ENCODE measurements at regions not wholly inside any gene's neighbourhood (a gene's known extent, or its start where the extent isn't known, plus 50 kb on each side); places are given as distances from the start of the nearest gene placed in this dataset.
"Not testable (repeated sequence)": the region's sequence is repeated elsewhere in the genome, so short reads cannot be mapped to it uniquely, and the experiment has no call there.

DNA sequence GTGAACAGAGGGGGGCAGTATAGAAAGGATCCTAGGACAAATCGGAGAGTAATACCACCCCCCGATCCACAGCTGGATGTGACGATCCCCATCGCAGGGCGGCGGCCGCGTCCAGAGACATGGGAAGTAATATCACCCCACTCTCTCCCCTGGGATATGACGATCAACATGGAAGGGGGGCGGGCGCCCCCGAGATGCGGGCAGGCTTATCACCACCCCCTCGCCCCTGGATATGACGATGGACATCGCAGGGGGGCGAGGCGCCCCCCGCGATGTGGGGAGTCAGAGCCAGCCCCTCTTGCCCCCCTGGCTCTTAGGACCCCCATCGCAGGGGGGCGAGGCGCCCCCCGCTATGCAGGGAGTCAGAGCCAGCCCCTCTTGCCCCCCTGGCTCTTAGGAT lies 120.4 kb upstream of the OSBPL11 start:
- H3K36me3 ChIP-seq, result no peaks in the 10 kb centered on the region
- no peaks in the 10 kb centered on the region for H3K9me3 ChIP-seq
- TF ChIP-seq, protein P1, sequence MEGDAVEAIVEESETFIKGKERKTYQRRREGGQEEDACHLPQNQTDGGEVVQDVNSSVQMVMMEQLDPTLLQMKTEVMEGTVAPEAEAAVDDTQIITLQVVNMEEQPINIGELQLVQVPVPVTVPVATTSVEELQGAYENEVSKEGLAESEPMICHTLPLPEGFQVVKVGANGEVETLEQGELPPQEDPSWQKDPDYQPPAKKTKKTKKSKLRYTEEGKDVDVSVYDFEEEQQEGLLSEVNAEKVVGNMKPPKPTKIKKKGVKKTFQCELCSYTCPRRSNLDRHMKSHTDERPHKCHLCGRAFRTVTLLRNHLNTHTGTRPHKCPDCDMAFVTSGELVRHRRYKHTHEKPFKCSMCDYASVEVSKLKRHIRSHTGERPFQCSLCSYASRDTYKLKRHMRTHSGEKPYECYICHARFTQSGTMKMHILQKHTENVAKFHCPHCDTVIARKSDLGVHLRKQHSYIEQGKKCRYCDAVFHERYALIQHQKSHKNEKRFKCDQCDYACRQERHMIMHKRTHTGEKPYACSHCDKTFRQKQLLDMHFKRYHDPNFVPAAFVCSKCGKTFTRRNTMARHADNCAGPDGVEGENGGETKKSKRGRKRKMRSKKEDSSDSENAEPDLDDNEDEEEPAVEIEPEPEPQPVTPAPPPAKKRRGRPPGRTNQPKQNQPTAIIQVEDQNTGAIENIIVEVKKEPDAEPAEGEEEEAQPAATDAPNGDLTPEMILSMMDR (IDR thresholded peaks at IDR 0.05), result no peak
- intact Hi-C loops (cut with DNase I), result no loop called here
- DNase-seq (no peak), ATAC-seq (no peak)
- no peaks in the 10 kb centered on the region for H3K4me1 ChIP-seq
- H3K27me3 ChIP-seq (ENCODE audit: low read depth), result no peaks in the 10 kb centered on the region
- H3K27ac ChIP-seq, result no peak overlapping the region
- H3K4me3 ChIP-seq, result no peak overlapping the region

DNA sequence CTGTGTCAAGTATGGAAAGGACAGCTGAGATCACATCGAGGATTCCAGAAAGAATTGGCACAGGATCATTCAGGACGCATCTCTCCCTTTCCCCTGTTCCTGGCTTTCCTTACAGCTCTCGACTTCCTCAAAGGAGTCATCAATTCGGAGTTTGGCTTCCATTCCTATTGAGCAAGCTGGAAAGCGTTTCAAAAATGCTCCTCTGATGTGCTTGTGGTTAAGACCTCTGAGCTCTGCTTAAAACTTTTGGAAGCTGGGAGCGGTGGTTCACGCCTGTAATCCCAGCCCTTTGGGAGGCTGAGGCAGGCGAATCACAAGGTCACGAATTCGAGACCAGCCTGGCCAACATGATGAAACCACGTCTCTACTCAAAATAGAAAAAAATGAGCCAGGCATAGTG lies 136.9 kb upstream of the OSBPL11 start:
- H3K4me3 ChIP-seq; H3K27ac ChIP-seq; H3K27me3 ChIP-seq (ENCODE audit: low read depth); intact Hi-C loops (cut with DNase I); H3K9me3 ChIP-seq; H3K4me1 ChIP-seq; H3K36me3 ChIP-seq; DNase-seq; ATAC-seq: not testable (repeated sequence)

DNA sequence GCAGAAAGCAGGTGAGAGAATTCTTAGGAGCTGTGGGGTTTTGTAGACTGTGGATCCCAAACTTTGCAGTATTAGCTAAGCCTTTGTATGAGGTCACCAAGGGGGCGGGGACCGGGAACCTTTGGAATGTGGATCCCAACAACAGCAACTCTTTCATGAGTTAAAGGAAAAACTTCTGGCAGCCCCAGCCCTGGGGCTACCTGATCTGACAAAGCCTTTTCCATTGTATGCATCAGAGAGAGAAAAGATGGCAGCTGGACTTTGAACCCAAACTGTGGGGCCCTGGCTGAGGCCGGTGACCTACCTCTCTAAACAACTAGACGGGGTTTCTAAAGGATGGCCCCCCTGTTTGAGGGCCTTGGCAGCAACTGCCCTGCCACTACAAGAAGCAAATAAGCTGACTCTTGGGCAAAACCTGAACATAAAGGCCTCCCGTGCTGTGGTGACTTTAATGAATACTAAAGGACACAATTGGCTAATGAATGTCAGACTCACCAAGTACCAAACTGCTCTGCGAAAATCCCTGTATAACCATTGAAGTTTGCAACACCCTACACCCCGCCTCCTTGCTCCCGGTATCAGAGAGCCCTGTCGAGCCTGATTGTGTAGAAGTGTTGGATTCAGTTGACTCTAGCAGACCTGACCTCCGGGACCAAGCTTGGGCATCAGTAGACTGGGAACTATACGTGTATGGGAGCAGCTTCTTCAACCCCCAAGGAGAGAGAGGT lies 146.9 kb upstream of the OSBPL11 start:
- H3K27me3 ChIP-seq (ENCODE audit: low read depth); H3K9me3 ChIP-seq; intact Hi-C loops (cut with DNase I); DNase-seq; ATAC-seq; H3K4me1 ChIP-seq; H3K36me3 ChIP-seq; H3K27ac ChIP-seq; H3K4me3 ChIP-seq: not testable (repeated sequence)

DNA sequence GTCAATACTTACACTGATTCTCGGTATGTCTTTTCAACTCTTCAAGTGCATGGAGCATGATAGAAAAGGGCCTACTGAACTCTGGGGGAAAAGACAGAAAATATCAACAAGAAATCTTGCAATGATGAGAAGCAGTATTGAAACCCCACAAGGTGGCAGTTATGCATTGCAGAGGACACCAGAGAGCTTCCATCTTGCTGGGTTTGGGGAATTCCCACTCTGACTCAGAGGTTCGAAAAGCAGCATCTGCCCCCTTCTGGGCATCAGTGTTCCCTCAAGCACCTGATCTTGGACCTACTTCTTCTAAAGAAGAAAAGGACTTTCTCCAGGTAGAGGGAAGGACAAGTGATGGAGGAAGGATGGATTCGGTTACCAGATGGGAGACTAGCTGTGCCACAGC lies 147.5 kb upstream of the OSBPL11 start:
- DNase-seq; ATAC-seq; H3K36me3 ChIP-seq; intact Hi-C loops (cut with DNase I); H3K4me1 ChIP-seq; H3K9me3 ChIP-seq; H3K4me3 ChIP-seq; H3K27ac ChIP-seq; H3K27me3 ChIP-seq (ENCODE audit: low read depth): not testable (repeated sequence)

DNA sequence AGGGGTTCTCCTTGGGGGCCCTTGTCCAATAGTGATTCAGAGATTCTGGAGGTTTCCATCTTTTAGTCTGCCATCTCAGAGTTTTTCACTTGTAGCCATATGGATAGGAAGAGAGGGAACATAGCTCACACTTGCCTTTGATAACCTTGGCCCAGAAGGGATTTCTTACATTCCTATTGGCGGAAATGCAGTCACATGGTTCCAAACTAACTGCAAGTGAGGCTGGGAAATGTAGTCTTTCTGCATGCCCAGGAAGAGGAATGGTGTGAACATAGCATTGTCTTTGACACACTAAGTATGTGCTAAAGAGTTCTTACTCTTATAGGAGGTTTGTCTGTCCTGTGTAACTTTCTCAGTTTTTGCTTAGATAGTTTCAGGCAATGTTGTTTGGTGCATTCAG lies 161.8 kb upstream of the OSBPL11 start:
- H3K27me3 ChIP-seq (ENCODE audit: low read depth); ATAC-seq; H3K27ac ChIP-seq; H3K36me3 ChIP-seq; intact Hi-C loops (cut with DNase I); H3K4me3 ChIP-seq; DNase-seq; H3K4me1 ChIP-seq; H3K9me3 ChIP-seq: not testable (repeated sequence)

DNA sequence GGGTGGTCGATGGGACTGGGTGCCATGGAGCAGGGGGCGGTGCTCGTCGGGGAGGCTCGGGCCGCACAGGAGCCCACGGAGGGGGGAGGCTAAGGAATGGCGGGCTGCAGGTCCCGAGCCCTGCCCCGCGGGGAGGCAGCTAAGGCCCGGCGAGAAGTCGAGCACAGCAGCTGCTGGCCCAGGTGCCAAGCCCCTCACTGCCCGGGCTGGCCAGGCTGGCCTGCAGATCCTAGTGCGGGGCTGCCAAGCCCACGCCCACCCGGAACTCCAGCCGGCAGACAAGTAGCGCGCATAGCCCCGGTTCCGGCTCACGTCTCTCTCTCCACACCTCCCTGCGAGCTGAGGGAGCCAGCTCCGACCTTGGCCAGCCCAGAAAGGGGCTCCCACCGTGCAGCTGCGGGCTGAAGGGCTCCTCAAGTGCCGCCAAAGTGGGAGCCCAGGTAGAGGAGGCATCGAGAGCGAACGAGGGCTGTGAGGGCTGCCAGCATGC lies 163.4 kb upstream of the OSBPL11 start:
- ATAC-seq; H3K27ac ChIP-seq; H3K36me3 ChIP-seq; H3K4me3 ChIP-seq; DNase-seq; H3K4me1 ChIP-seq; intact Hi-C loops (cut with DNase I); H3K9me3 ChIP-seq; H3K27me3 ChIP-seq (ENCODE audit: low read depth): not testable (repeated sequence)

DNA sequence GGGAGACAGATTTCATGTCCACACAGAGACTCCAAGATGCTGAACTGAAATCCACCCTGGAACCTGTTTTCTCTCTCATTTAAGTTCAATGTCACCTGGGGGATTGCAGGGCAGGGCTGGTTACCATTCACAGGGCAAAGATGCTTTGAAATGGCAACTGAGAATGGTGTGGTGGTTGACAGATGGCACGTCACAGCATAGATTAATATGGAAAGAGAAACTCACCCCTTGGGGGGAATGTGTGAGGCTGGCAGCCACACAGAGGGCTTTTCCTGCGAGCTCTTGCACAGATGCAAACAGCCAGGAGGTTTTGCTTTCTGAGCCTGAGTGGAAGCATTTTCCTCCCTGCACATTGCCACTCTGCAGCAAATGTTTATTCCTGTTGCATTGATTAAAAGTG lies 167.3 kb upstream of the OSBPL11 start:
- intact Hi-C loops (cut with DNase I); H3K27ac ChIP-seq; ATAC-seq; H3K4me3 ChIP-seq; DNase-seq; H3K4me1 ChIP-seq; H3K36me3 ChIP-seq; H3K27me3 ChIP-seq (ENCODE audit: low read depth); H3K9me3 ChIP-seq: not testable (repeated sequence)

DNA sequence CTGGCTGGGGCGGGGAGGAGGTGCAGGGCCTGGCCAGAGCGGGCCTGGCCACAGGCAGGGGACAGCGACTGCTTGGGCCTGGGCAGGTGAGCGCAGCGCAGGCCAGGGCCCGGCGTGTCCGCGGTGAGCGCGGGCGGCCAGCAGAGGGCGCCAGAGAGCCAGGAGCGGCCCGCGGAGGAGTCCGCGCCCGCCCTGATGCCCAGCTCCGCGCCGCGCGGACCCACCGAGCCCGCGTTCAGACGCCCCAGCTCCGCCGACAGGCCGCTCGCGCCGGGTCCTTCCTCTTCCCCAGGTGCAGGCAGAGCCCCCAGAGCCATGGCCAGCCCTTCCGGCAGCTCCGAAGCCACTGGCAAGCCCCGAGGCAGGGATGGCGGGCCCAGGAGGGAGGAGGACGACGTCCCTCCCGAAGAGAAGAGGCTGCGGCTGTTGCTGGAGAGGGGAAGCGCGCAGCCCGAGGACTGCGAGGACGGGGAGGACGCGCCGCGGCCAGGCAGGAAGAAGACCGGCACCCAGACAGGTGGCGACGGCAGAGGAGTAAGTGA lies 171.1 kb upstream of the OSBPL11 start:
- H3K4me1 ChIP-seq; H3K27ac ChIP-seq; H3K9me3 ChIP-seq; H3K36me3 ChIP-seq; intact Hi-C loops (cut with DNase I); H3K27me3 ChIP-seq (ENCODE audit: low read depth): not testable (repeated sequence)
- H3K4me3 ChIP-seq, result peak overlapping the region; percentile 59
- ATAC-seq (peak in 1 of 2 donors; percentile 57), DNase-seq (peak; percentile 73)
- TF ChIP-seq, protein P1 (IDR thresholded peaks at IDR 0.05), result peak; percentile 73

DNA sequence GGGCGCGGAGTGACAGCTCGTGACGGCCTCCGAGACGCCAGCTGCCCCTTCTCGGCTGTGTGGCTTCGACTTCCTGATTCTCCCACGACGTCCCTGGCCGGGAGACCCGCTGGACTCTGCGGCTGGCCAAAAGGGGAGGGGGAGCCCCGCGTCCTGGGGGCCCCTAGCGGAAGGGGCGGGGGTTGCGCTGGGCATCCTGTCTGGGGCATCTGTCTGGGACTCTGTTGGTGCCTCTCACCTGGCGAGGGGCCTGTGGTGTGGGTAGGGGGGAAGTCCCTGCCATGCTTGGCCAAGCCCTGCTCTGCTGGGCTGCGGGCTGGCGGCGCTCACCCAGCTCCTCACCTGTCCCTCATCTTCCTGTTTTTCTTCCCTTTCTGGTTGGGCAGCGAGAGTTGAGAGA lies 171.6 kb upstream of the OSBPL11 start:
- intact Hi-C loops (cut with DNase I); H3K9me3 ChIP-seq; H3K36me3 ChIP-seq; H3K27ac ChIP-seq; H3K4me1 ChIP-seq; ATAC-seq; H3K27me3 ChIP-seq (ENCODE audit: low read depth): not testable (repeated sequence)
- DNase-seq, result peak; percentile 49
- H3K4me3 ChIP-seq, result peak overlapping the region; percentile 59

Measured in lower lobe of right lung (tissue), 2 donors.